ENCODE measurements at regions not wholly inside any gene's neighbourhood (a gene's known extent, or its start where the extent isn't known, plus 50 kb on each side); places are given as distances from the start of the nearest gene placed in this dataset.

GRCh38 chr9:16986556-16986955 lies 116.1 kb upstream of the BNC2 start:
- no peaks in the 10 kb centered on the region for H3K36me3 ChIP-seq (ENCODE audit: control insufficient read depth in 2 of 4, insufficient read depth in 4 of 4, low read length in 3 of 4)
- H3K79me1 ChIP-seq (ENCODE audit: low read depth, low read length) = no peaks in the 10 kb centered on the region
- H3K4ac ChIP-seq (replicated peaks; ENCODE audit: insufficient read length, low read depth, low read length) = no peak overlapping the region
- no peak for DNase-seq (ENCODE audit: low read depth in 1 of 2, low spot score in 2 of 2)
- H3K79me2 ChIP-seq (ENCODE audit: control insufficient read depth in 1 of 2, insufficient read depth in 2 of 2, low read length in 2 of 2) = no peaks in the 10 kb centered on the region
- no peak overlapping the region for H2BK20ac ChIP-seq (ENCODE audit: low read length)
- H3K18ac ChIP-seq (ENCODE audit: extremely low read depth, low read length) = no peak overlapping the region
- H2AK5ac ChIP-seq (ENCODE audit: low read depth, low read length) = no peak overlapping the region
- H3K27ac ChIP-seq (ENCODE audit: low read depth, low read length) = no peak overlapping the region
- no peaks in the 10 kb centered on the region for H3K23me2 ChIP-seq (ENCODE audit: low read depth, low read length)
- no peak overlapping the region for H2BK15ac ChIP-seq (ENCODE audit: low read length)
- H2AFZ ChIP-seq (ENCODE audit: low read length) = no peak overlapping the region
- H3K4me2 ChIP-seq (ENCODE audit: insufficient read depth in 1 of 2, low read depth in 2 of 2, low read length in 2 of 2) = no peak overlapping the region
- H2BK5ac ChIP-seq (ENCODE audit: low read depth, low read length) = no peak overlapping the region
- WGBS, 2 experiments (ENCODE audit: extremely low coverage in 1 of 2, insufficient coverage in 1 of 2, insufficient read length in 1 of 2, insufficient replicate concordance in 2 of 2, low coverage in 1 of 2, low lambda C conversion rate in 2 of 2, missing lambda C conversion rate in 1 of 2) = 90% methylated on average over 4 of the region's 4 CpGs; no CpG with 5 or more reads in 1 of the 2 experiments
- POLR2A ChIA-PET (ENCODE audit: partially characterized antibody) = no interaction called here
- no peak overlapping the region for H3K4me3 ChIP-seq (ENCODE audit: extremely low read depth in 1 of 4, insufficient read depth in 2 of 4, low read depth in 3 of 4, low read length in 4 of 4)
- FAIRE-seq = no peak
- H3K4me1 ChIP-seq (replicated peaks in 1 of 4; ENCODE audit: control insufficient read depth in 3 of 4, insufficient read depth in 4 of 4, low read length in 3 of 4) = peaks cover 0 to 6% (median 2%) of the 10 kb centered on the region in 4 experiments; a peak in 3 of 7 replicates
- H3K9ac ChIP-seq (replicated peaks in 1 of 4; ENCODE audit: extremely low read depth in 1 of 4, low read depth in 3 of 4, low read length in 3 of 4) = no peak overlapping the region
- H3K56ac ChIP-seq (replicated peaks; ENCODE audit: insufficient read length, low read depth, low read length) = no peak overlapping the region
- no peak for TF ChIP-seq SP4 (IDR thresholded peaks at IDR 0.05; ENCODE audit: low read length)
- no peak for TF ChIP-seq CTBP2 (IDR thresholded peaks at IDR 0.05; ENCODE audit: borderline replicate concordance, insufficient read depth, insufficient read length, low read length)
- no peak for TF ChIP-seq SIX5 (IDR thresholded peaks at IDR 0.05; ENCODE audit: low read depth, low read length)
- no peak for TF ChIP-seq GTF2F1 (IDR thresholded peaks at IDR 0.05; ENCODE audit: borderline replicate concordance, low read depth, low read length)
- no peak for TF ChIP-seq POLR2AphosphoS5 (IDR thresholded peaks at IDR 0.05; ENCODE audit: low read depth, low read length)
- no peak for TF ChIP-seq GABPA (IDR thresholded peaks at IDR 0.05; ENCODE audit: borderline replicate concordance, insufficient read depth, low read length)
- no peak for TF ChIP-seq NANOG (IDR thresholded peaks at IDR 0.05; ENCODE audit: insufficient read depth, low read depth, low read length, poor library complexity, severe bottlenecking)
- no peak for TF ChIP-seq MAX (IDR thresholded peaks at IDR 0.05)
- no peak for TF ChIP-seq ATF3 (IDR thresholded peaks at IDR 0.05; ENCODE audit: insufficient read depth, low read depth, low read length)
- no peak for TF ChIP-seq KDM4A (IDR thresholded peaks at IDR 0.05; ENCODE audit: low read depth, low read length, severe bottlenecking)
- no peak for TF ChIP-seq CREB1 (IDR thresholded peaks at IDR 0.05)
- TF ChIP-seq EZH2 (IDR thresholded peaks at IDR 0.05; ENCODE audit: low read depth, low read length, severe bottlenecking) = no peak
- no peak for TF ChIP-seq SUZ12 (IDR thresholded peaks at IDR 0.05; ENCODE audit: low read length)
- no peak for TF ChIP-seq EGR1 (IDR thresholded peaks at IDR 0.05; ENCODE audit: borderline replicate concordance, low read depth, low read length)
- H4K91ac ChIP-seq (replicated peaks; ENCODE audit: insufficient read length, low read length) = no peak overlapping the region
- no peaks in the 10 kb centered on the region for H3K9me3 ChIP-seq (ENCODE audit: insufficient read depth in 2 of 2, low read depth in 1 of 2, low read length in 1 of 2)
- H4K8ac ChIP-seq (ENCODE audit: extremely low read depth, insufficient read depth, low read length) = no peak overlapping the region
- CTCF ChIA-PET (ENCODE audit: partially characterized antibody) = no interaction called here
- no peak overlapping the region for H3K14ac ChIP-seq (ENCODE audit: insufficient read length)
- H3K27me3 ChIP-seq (replicated peaks in 1 of 4; ENCODE audit: control insufficient read depth in 3 of 4, extremely low read depth in 1 of 4, insufficient read depth in 3 of 4, low read length in 3 of 4) = no peaks in the 10 kb centered on the region
- no peak overlapping the region for H2BK120ac ChIP-seq (replicated peaks; ENCODE audit: low read depth, low read length)
- H3K23ac ChIP-seq (ENCODE audit: insufficient read length) = no peak overlapping the region
- no peak overlapping the region for H4K5ac ChIP-seq (ENCODE audit: insufficient read length, low read depth, low read length)
- H2BK12ac ChIP-seq (ENCODE audit: low read depth, low read length) = no peak overlapping the region
- no peaks in the 10 kb centered on the region for H4K20me1 ChIP-seq (replicated peaks in 1 of 2; ENCODE audit: control insufficient read depth in 1 of 2, insufficient read depth in 2 of 2, low read length in 2 of 2)

Data from H1 (cell line).